BLaER1 treated with 17β-estradiol and CSF1 and Interleukin-3, amounts not matched to agents 10 nM and 100 nM (cell line): ENCODE measurements at regions not wholly inside any gene's neighbourhood (a gene's known extent, or its start where the extent isn't known, plus 50 kb on each side); places are given as distances from the start of the nearest gene placed in this dataset.

Experiments
- H3K27ac ChIP-seq, 11 experiments: shearing (Covaris generic); formaldehyde crosslinking; 2 replicates each; pipeline ENCODE4 v1.8.1; 2022
- H3K27me3 ChIP-seq, 11 experiments: shearing (Covaris generic); formaldehyde crosslinking; 2 replicates each; pipeline ENCODE4 v1.8.1; 2022
- H3K36me3 ChIP-seq, 11 experiments: shearing (Covaris generic); formaldehyde crosslinking; 2 replicates each; pipeline ENCODE4 v1.8.1; 2022
- H3K4me1 ChIP-seq, 10 experiments: shearing (Covaris generic); formaldehyde crosslinking; 2 replicates each; pipeline ENCODE4 v1.8.1; 2022
- H3K4me2 ChIP-seq, 11 experiments: shearing (Covaris generic); formaldehyde crosslinking; 2 replicates each; pipeline ENCODE4 v1.8.1; 2022
- H3K4me3 ChIP-seq, 10 experiments: shearing (Covaris generic); formaldehyde crosslinking; 2 replicates each; pipeline ENCODE4 v1.8.1; 2022
- H3K9ac ChIP-seq, 11 experiments: shearing (Covaris generic); formaldehyde crosslinking; 2 replicates each; pipeline ENCODE4 v1.8.1; 2022
- H3K9me3 ChIP-seq, 11 experiments: shearing (Covaris generic); formaldehyde crosslinking; replicated peaks in 1 of 11; 2 replicates each; pipeline ENCODE4 v1.8.1; 2022
- H4K20me1 ChIP-seq, 11 experiments: shearing (Covaris generic); formaldehyde crosslinking; 2 replicates each; pipeline ENCODE4 v1.8.1; 2022
- Cebpa-rat ChIP-seq, 11 experiments: shearing (Covaris generic); IDR thresholded peaks; 2 replicates each; pipeline ENCODE4 v1.8.1; 2022

DNA sequence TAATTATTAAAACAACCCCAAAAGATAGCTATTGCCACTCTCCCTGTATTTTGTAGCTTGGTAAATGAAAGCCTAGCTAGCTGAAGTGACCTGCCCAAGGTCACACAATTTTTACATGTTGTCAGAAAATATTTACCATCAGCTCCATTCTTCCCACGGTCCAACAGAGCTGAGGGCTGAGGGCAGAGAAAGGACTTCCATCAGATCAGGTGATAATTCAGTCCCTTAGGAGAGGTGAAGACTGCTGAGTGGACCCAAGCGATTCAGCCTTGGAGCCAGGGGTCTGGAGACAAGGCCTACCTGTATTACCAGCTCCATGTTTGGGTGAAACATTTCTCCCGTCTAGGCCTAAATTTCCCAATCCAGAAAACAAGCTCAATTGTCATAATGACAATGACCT, 149.5 kb upstream of the TSHZ3 start:
- H3K9me3 ChIP-seq, result no peaks in the 10 kb centered on the region
- H3K27me3 ChIP-seq, result no peaks in the 10 kb centered on the region
- H4K20me1 ChIP-seq, result no peaks in the 10 kb centered on the region
- H3K36me3 ChIP-seq, result no peaks in the 10 kb centered on the region
- no peak for TF ChIP-seq Cebpa-rat (IDR thresholded peaks at IDR 0.05)
- no peak overlapping the region for H3K9ac ChIP-seq
- H3K4me3 ChIP-seq, result no peak overlapping the region
- peaks cover 0 to 7% (median 0%) of the 10 kb centered on the region in 10 experiments; a peak in 5 of 20 replicates for H3K4me1 ChIP-seq
- no peak overlapping the region for H3K4me2 ChIP-seq
- H3K27ac ChIP-seq, result no peak overlapping the region

DNA sequence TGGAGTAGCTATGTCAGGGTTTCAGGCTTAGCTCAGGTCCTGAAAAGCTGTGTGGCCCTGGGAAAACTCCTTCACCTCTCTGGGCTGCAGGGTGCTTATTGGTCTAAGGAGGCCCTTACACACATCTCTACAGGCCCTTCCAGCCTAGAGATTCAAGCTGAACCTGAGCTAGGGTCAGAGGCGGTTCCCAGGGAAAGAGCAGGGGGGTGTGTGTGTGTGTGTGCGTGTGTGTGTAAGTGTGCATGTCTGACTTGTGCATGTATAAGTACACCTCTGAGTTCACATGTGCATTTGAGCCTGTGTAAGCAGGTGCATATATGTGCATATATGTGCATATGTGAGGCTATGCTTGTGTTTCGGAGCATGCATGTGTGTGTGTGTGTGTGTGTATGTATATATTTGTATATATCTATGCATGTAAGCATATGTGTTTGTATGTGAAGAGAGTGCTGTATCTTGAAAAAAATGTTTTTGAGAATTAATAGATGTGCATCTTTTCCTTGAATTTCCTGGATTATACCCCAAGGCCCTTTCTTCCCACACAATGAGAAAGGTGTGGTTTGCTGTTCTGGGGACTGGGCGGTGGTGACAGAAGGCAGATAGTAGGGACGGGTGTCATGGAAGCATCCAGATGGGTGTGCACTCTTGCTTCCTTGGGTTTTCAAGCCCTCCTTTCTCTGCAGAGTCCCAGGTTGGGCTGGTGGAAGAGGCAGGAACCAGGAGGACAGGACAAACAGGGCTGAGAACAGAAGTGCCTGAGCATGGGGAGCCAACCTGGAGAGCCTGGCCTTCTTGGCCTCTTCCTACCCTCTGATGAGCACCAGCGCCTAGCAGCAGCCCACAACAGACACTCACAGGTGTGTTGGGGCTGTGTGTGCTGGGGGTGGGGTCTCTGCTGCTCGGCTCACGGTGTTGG, 150.3 kb upstream of the TSHZ3 start:
- H3K4me1 ChIP-seq, result peaks cover 0 to 7% (median 0%) of the 10 kb centered on the region in 10 experiments; a peak in 5 of 20 replicates
- no peak overlapping the region for H3K27ac ChIP-seq
- no peak overlapping the region for H3K4me3 ChIP-seq
- peak overlapping the region in 1 of 11 experiments; percentile 23; a peak in 1 of 22 replicates for H3K4me2 ChIP-seq
- H3K9me3 ChIP-seq, result no peaks in the 10 kb centered on the region
- H3K9ac ChIP-seq, result no peak overlapping the region
- no peaks in the 10 kb centered on the region for H3K36me3 ChIP-seq
- no peaks in the 10 kb centered on the region for H4K20me1 ChIP-seq
- H3K27me3 ChIP-seq, result no peaks in the 10 kb centered on the region
- no peak for TF ChIP-seq Cebpa-rat (IDR thresholded peaks at IDR 0.05)

DNA sequence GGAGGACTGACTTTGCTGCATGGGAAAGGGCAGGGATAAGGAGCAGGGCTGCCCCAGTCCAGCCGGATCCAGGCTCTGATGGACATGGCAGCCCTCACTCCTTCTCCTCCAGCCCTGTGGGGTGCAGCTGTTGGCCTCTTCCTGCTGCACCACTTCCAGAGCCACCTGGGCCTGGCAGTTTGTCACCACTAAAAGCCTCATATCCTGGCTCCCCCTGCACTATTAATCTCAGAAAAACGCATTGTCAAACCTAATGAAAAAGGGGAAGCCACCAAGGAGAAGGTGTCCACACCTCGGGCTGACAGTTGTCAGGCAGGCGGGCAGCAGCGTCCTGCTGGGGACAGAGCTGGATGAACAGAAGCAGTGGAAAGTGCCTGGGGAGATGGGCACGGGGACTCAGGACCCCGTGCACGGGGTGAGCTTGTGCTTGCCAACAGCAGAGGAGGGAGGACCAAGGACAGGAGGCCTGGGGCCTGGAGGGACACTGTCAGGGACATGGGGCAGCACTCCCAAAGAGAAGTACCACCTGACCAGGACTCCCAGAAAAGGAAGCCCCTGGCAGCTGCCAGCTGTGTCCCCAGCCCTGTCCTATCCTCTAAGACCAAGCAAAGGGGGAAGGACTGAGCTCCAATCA, 151.1 kb upstream of the TSHZ3 start:
- H3K36me3 ChIP-seq, result no peaks in the 10 kb centered on the region
- no peaks in the 10 kb centered on the region for H3K27me3 ChIP-seq
- no peak overlapping the region for H3K4me3 ChIP-seq
- peak overlapping the region in 1 of 11 experiments; percentile 23; a peak in 1 of 22 replicates for H3K4me2 ChIP-seq
- peaks cover 0 to 7% (median 0%) of the 10 kb centered on the region in 10 experiments; a peak in 5 of 20 replicates for H3K4me1 ChIP-seq
- no peaks in the 10 kb centered on the region for H4K20me1 ChIP-seq
- TF ChIP-seq Cebpa-rat (IDR thresholded peaks at IDR 0.05), result no peak
- no peaks in the 10 kb centered on the region for H3K9me3 ChIP-seq
- H3K27ac ChIP-seq, result no peak overlapping the region
- H3K9ac ChIP-seq, result no peak overlapping the region

DNA sequence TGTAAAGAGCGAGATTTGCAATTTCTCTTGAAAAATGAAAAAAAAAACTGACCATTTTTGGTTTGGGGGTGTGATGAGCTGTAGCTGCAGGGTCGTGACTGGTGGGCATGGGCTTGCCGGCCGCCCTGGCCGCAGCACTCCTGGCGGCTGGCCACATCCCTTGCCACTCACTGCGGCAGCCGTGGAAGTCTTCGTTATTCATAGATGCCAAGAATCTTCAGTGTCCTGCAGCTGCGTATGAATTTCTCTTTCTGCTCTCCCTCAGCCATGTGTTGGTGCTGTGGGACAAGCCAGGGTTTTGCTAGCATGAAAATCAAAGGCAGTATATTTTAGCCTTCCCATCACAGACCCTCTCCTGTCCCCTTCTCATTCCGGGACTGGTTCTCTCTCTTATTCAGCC, 151.7 kb upstream of the TSHZ3 start:
- Histone ChIP-seq H3K4me1 (peaks cover 0 to 7% (median 0%) of the 10 kb centered on the region in 10 experiments; a peak in 5 of 20 replicates), H4K20me1 (no peaks in the 10 kb centered on the region), H3K36me3 (no peaks in the 10 kb centered on the region), H3K27ac (no peak overlapping the region), H3K4me3 (no peak overlapping the region), H3K9me3 (no peaks in the 10 kb centered on the region), H3K9ac (no peak overlapping the region), H3K27me3 (no peaks in the 10 kb centered on the region), H3K4me2 (no peak overlapping the region)
- TF ChIP-seq Cebpa-rat (IDR thresholded peaks at IDR 0.05), result no peak

DNA sequence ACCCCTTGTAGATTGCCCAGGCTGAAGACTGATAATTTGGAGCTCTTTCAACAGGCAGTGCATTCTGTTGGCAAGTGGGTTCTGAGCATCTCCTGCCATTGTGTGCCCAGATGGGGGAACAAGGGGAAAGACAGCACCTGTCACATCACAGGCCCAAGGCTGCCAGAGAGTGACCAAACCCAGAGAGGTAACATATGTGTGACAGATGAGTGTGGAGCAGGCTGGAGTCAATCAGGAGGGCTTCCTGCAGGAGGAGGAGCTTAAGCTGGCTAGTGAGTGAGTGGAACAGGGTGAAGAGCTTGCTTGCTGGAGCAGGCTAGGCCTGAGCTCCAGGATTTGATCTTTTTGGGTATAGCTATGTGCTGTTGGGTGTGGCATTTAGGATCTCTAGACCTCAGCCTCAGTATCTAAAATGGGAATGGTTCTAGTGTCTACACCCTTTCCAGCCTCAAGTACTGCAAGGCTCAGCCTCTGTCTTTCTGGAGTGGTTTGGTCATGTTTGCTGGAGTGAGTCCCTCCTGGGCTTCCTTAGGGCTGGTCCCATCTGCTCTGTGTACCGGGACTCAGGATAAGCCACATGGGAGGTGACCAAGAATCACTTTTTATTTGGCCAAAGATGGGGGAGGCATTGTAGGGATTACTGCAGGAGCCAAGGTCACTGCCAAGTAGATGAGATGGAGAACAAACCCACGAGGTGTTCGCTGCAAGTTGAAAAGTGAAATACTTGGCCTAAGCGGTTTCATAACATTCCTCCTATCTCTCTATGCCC, 152.4 kb upstream of the TSHZ3 start:
- Histone ChIP-seq H3K9ac (no peak overlapping the region), H3K4me1 (peaks cover 0 to 7% (median 0%) of the 10 kb centered on the region in 10 experiments; a peak in 6 of 20 replicates), H3K36me3 (no peaks in the 10 kb centered on the region), H3K9me3 (no peaks in the 10 kb centered on the region), H3K27ac (no peak overlapping the region), H3K4me3 (no peak overlapping the region), H4K20me1 (no peaks in the 10 kb centered on the region), H3K27me3 (no peaks in the 10 kb centered on the region), H3K4me2 (no peak overlapping the region)
- TF ChIP-seq Cebpa-rat (IDR thresholded peaks at IDR 0.05), result no peak

DNA sequence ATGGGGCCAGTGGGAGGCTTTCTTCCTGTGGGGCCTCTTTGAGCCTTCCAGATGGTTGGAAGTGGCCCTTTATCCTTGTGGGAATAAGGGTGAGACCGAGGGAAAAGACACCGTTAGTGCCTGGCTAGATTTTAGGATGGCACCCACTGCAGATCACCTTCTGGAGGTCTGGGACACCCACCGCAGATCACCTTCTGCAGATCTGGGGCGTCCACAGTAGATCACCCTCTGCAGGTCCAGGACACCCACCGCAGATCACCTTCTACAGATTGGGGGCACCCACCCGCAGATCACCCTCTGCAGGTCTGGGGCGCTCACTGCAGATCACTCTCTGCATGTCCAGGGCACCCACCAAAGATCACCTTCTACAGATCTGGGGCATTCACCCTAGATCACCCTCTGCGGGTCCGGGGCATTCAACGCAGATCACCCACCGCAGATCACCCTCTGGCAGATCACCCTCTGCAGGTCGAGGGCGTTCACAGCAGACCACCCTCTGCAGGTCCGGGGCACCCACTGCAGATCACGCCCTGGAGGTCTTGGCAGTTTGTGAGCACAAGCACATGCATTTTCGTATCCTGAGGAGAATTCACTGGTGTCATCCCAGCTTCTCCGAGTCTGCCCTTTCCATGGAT, 153.4 kb upstream of the TSHZ3 start:
- H3K27me3 ChIP-seq, result no peaks in the 10 kb centered on the region
- H3K36me3 ChIP-seq, result no peaks in the 10 kb centered on the region
- peaks cover 0 to 11% (median 2%) of the 10 kb centered on the region in 10 experiments; a peak in 8 of 20 replicates for H3K4me1 ChIP-seq
- no peaks in the 10 kb centered on the region for H3K9me3 ChIP-seq
- no peak overlapping the region for H3K4me2 ChIP-seq
- H3K27ac ChIP-seq, result no peak overlapping the region
- no peaks in the 10 kb centered on the region for H4K20me1 ChIP-seq
- H3K4me3 ChIP-seq, result no peak overlapping the region
- no peak overlapping the region for H3K9ac ChIP-seq
- no peak for TF ChIP-seq Cebpa-rat (IDR thresholded peaks at IDR 0.05)

DNA sequence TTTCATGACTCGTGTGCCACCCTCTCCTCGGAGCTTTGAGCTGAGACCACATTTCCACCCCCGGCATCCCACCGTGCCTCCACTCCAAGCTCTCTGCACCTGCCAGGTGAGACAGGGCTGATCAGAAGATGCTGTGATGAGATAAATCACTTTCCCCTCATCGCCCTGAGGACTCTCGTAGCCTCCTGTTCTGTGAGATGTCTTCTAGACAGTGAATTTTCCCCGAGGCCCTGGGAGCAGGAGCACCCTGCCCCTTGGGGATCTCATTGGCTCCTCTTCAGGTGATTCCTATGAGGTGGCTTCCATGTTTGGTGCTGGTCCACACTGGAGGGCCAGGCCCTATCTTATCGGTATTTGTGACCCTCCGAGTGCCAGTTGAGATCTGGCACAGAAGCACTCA, 154.0 kb upstream of the TSHZ3 start:
- Histone ChIP-seq H3K27me3 (no peaks in the 10 kb centered on the region), H3K9me3 (no peaks in the 10 kb centered on the region), H3K27ac (no peak overlapping the region), H3K4me3 (no peak overlapping the region), H3K36me3 (no peaks in the 10 kb centered on the region), H3K9ac (no peak overlapping the region), H4K20me1 (no peaks in the 10 kb centered on the region), H3K4me1 (peaks cover 0 to 11% (median 2%) of the 10 kb centered on the region in 10 experiments; a peak in 8 of 20 replicates), H3K4me2 (no peak overlapping the region)
- TF ChIP-seq Cebpa-rat (IDR thresholded peaks at IDR 0.05), result no peak

DNA sequence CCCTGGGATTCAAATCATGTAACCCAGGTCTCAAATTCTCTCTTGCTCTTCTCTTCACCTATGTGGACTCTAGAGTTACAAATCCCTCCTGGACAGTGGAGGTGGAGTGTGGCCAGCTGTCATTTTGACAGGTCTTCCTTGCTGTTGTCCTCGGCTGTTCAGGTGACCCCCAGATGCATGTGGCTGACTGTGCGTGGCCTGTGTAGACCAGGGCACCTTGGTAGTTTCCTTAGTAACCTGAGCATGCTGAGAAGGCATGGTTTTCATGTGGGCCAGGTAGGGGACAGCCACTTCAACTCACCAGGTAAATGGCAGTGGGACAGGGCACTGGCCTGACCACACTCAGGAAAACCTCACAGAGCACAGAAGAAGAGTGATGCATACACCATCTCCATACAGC, 155.0 kb upstream of the TSHZ3 start:
- no peak for TF ChIP-seq Cebpa-rat (IDR thresholded peaks at IDR 0.05)
- H3K9me3 ChIP-seq, result no peaks in the 10 kb centered on the region

DNA sequence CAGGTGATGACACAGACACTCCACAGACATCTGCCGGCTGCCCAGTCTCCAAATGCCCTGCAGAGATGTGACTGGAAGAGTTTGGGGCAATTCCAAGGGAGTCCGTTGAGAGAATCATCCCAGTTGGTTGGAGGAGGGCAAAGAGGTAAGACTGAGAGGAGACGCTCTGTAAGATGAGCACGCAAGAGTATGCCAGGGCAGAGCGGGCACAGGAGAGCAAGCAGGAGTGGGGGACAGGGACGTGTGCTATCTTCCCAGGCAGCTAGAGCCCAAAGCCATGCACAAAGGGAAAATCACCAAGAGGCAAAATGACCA, 156.3 kb upstream of the TSHZ3 start:
- no peak for TF ChIP-seq Cebpa-rat (IDR thresholded peaks at IDR 0.05)
- peaks cover 0 to 5% (median 0%) of the 10 kb centered on the region in 10 experiments; a peak in 6 of 20 replicates for H3K4me1 ChIP-seq
- H3K36me3 ChIP-seq, result no peaks in the 10 kb centered on the region
- H3K27ac ChIP-seq, result no peak overlapping the region
- no peak overlapping the region for H3K4me3 ChIP-seq
- no peaks in the 10 kb centered on the region for H3K27me3 ChIP-seq
- no peaks in the 10 kb centered on the region for H4K20me1 ChIP-seq
- no peaks in the 10 kb centered on the region for H3K9me3 ChIP-seq
- H3K9ac ChIP-seq, result no peak overlapping the region
- H3K4me2 ChIP-seq, result no peak overlapping the region

More for the DNA sequence above, 155.0 kb upstream of the TSHZ3 start:
- no peak overlapping the region for H3K27ac ChIP-seq
- no peak overlapping the region for H3K4me2 ChIP-seq
- no peak overlapping the region for H3K9ac ChIP-seq
- H3K36me3 ChIP-seq, result no peaks in the 10 kb centered on the region
- no peaks in the 10 kb centered on the region for H4K20me1 ChIP-seq
- no peaks in the 10 kb centered on the region for H3K27me3 ChIP-seq
- peaks cover 0 to 11% (median 2%) of the 10 kb centered on the region in 10 experiments; a peak in 8 of 20 replicates for H3K4me1 ChIP-seq
- H3K4me3 ChIP-seq, result no peak overlapping the region
